Hematopoietic multipotent progenitor cell treated with erythropoietin and hydrocortisone succinate and interleukin-3 and kit ligand, for 8 days (in vitro differentiated cells): ENCODE measurements at regions not wholly inside any gene's neighbourhood (a gene's known extent, or its start where the extent isn't known, plus 50 kb on each side); places are given as distances from the start of the nearest gene placed in this dataset.

ENCODE experiments used
- DNase-seq: peaks from one replicate; pipeline ENCODE4 v3.0.0-alpha.2; 2015

GRCh38 chr13:34862716-34863115 is 79.4 kb upstream of the NBEA start:
- DNase-seq, result no peak

- no peak for DNase-seq
Observed at GRCh38 chr13:34863360-34864135, 78.5 kb upstream of the NBEA start.

GRCh38 chr13:34864671-34865070 is 77.4 kb upstream of the NBEA start:
- no peak for DNase-seq

DNA sequence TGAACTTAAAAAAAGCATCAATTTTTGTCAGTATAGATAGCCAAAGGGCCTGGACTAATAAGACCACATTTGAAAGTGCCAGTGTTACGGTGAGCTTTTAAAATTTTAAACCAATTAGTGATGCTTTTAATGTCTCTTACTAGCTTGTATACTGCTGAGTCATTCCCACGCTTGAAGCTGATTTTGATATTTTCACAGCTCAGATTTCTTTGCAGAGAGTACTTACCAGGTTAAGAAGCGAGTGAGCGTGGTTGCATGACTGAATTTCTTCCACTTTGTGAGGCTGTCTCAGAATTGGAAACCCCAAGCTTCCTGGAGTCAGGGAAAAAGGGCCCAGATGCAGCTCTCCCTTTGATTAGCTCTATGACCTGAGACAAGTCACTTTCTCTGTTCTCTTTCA is 74.5 kb upstream of the NBEA start:
- DNase-seq, result no peak

DNA sequence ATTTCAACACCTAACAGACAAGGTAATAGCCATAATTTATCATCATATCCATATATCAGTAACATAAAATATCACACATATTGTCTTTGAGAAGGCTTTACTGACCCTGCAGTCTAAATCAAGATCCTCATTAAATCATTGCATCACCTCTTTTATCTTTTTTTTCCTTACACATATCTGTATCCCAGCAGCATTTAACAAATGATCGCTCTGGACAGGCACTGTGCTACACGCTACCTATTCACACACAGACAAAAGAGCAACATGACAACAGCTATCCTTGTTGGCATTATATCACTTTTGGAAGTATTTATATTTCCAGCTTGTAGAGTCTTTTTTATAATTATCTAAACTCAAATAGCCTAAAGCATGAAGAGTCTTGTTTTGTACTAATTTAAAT is 73.3 kb upstream of the NBEA start:
- DNase-seq, result no peak

DNA sequence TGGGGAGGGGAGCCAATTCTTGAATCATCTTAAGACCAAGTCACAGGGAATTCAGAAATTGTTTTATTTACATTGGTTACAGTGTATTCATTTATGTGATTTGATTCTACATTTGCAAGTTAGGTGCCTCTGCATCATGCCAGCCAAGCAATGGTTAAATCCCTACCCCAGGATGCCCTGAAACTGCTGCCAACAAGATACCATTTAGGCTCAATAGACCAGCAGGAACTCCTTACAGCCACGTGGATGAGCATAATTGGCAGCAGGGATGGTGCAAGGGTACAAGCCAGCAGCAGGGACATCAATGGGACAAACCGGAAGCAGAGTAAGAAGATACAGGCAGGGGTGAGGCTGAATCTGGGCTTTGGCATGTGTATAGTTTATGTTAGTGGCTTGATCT is 72.4 kb upstream of the NBEA start:
- no peak for DNase-seq

DNA sequence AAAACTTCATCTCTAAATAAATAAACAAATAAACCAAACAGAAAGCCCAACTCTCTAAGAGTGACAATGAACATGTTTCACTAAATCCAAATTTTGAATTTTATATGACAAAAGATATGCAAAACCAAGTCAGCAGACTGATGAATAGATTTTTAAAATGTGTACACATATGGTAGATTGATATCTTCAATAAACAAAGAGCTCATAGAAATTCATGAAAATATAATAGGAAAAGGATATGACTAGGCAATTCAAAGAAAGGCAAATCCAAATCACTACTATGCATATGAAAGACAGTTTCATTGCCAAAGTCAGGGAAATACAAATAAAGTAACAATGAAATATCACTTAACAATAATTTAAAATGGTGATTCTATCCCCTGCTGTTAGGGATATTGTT is 63.7 kb upstream of the NBEA start:
- no peak for DNase-seq

DNA sequence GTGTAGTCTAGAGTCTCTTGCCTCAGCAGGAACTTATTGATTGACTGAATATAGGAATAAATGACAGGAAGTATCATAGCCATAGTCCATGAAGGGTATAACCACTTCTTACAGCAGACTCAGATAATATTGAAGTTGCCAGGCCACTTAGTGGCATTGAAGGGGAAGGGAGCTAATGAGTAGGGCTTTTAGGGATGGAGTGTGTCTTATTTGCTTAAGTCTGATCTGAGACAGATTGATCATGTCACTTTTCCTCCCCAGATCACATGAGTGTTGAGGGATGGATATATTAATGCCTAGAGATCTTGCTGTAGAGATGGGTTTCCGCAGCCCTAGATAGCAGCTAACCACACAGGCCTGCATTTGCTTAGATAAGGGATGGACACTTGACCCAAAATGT is 62.2 kb upstream of the NBEA start:
- DNase-seq, result no peak

GRCh38 chr13:34881494-34881893 is 60.6 kb upstream of the NBEA start:
- no peak for DNase-seq

DNA sequence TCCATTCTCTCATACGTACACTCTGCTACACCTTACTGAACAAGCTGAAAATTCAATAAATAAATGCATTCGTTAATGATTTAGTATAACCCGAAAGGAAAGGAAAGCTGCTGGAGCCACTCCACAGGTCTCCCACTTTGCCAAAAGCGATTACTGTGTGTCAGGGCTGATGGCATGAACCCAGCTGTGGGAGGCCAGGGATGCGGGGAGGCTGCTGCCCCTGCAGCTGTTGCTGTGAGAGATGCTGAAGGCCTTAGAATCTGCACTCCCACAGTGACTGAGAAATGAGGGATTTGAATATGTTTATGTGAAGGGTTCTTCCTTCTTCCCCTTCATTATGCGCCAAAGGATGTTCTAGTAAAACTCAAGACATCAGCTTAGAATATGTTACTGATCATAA is 58.7 kb upstream of the NBEA start:
- DNase-seq, result no peak

DNA sequence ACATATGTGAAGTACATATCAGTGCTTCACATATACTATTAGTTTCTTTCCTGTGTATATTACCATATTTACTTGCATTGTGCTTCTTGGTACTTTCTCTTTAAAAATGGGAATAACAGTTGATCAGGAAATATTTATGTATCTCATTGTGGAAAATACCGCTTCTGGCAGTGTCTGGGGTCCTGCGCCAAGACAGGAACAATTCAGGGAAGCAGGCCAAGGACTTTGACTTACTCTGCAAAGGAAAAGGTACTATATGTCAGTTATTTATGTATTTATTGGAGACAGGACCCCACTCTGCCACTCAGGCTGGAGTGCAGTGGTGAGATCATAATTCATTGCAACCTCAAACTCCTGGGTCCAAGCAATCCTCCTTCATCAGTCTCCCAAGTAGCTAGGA is 57.7 kb upstream of the NBEA start:
- no peak for DNase-seq

DNA sequence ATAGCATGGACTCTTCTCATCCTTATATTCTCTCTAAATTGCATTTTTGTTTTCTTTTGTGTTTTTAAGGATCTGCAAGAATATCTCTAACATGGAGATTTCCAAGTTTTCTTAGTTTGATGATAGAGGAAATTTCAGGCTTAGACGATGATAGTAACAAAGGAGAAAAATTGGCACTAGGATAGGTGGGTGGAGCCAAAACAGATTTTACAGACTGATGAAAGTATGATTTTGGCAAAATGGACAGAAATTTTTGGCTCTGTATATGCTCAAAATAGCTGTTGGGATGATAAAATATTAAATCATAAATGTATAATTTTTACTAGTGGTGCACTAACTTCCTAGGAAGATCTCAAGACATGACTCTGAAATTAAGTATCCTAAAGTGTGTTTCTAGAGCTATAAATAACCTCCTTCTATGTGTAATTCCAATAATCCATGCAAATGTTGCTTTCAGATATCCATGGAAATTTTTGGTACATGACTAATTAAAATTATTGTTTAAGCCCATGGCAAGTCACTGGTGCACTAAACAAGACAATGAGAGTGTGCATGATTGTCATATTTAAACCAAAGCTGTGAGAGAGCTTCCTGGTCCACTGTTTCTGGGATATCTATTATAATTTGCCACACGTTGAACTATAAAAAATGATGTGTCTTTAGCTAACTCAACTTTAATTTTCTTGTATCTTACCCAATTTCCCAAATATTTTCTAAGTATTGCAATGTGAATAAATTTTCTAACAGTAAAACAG is 55.8 kb upstream of the NBEA start:
- no peak for DNase-seq

- no peak for DNase-seq
Observed at GRCh38 chr13:34886987-34887386, 55.1 kb upstream of the NBEA start.
